ENCODE measurements at regions not wholly inside any gene's neighbourhood (a gene's known extent, or its start where the extent isn't known, plus 50 kb on each side); places are given as distances from the start of the nearest gene placed in this dataset.

- no peaks in the 10 kb centered on the region for H3K36me3 ChIP-seq
- no peak overlapping the region for H3K4me3 ChIP-seq
- intact Hi-C loops (cut with DNase I) = no loop called here
- TF ChIP-seq CTCF (IDR thresholded peaks at IDR 0.05) = no peak
- H3K27me3 ChIP-seq = no peaks in the 10 kb centered on the region
- DNase-seq (ENCODE audit: low spot score in 2 of 2) = no peak
- no peaks in the 10 kb centered on the region for H3K4me1 ChIP-seq
- H3K27ac ChIP-seq = no peak overlapping the region
- no peaks in the 10 kb centered on the region for H3K9me3 ChIP-seq
Measured at GRCh38 chr5:174259696-174260420, 214.4 kb downstream of the NSG2 start.

GRCh38 chr5:174271316-174271715 is 225.8 kb downstream of the NSG2 start:
- H3K27me3 ChIP-seq = no peaks in the 10 kb centered on the region
- no peaks in the 10 kb centered on the region for H3K4me1 ChIP-seq
- intact Hi-C loops (cut with DNase I) = no loop called here

GRCh38 chr5:174272671-174273070 is 227.2 kb downstream of the NSG2 start:
- Histone ChIP-seq H3K27me3 (no peaks in the 10 kb centered on the region), H3K4me1 (no peaks in the 10 kb centered on the region), H3K36me3 (no peaks in the 10 kb centered on the region), H3K9me3 (no peaks in the 10 kb centered on the region), H3K4me3 (no peak overlapping the region), H3K27ac (no peak overlapping the region)
- DNase-seq (ENCODE audit: low spot score in 2 of 2) = no peak
- intact Hi-C loops (cut with DNase I) = no loop called here
- TF ChIP-seq CTCF (IDR thresholded peaks at IDR 0.05) = no peak

More at GRCh38 chr5:174271316-174271715, 225.8 kb downstream of the NSG2 start:
- H3K27ac ChIP-seq = no peak overlapping the region
- no peak for TF ChIP-seq CTCF (IDR thresholded peaks at IDR 0.05)
- no peak overlapping the region for H3K4me3 ChIP-seq
- H3K9me3 ChIP-seq = no peaks in the 10 kb centered on the region
- DNase-seq (ENCODE audit: low spot score in 2 of 2) = no peak
- no peaks in the 10 kb centered on the region for H3K36me3 ChIP-seq

- no peaks in the 10 kb centered on the region for H3K27me3 ChIP-seq
- H3K36me3 ChIP-seq = no peaks in the 10 kb centered on the region
- TF ChIP-seq CTCF (IDR thresholded peaks at IDR 0.05) = no peak
- H3K4me1 ChIP-seq = no peaks in the 10 kb centered on the region
- H3K9me3 ChIP-seq = no peaks in the 10 kb centered on the region
- intact Hi-C loops (cut with DNase I) = no loop called here
- DNase-seq (ENCODE audit: low spot score in 2 of 2) = no peak
- H3K4me3 ChIP-seq = no peak overlapping the region
- no peak overlapping the region for H3K27ac ChIP-seq
Measured at GRCh38 chr5:174273325-174273724, 227.8 kb downstream of the NSG2 start.

- DNase-seq (ENCODE audit: low spot score in 2 of 2) = no peak
- Histone ChIP-seq H3K4me3 (no peak overlapping the region), H3K27ac (no peak overlapping the region), H3K9me3 (no peaks in the 10 kb centered on the region), H3K4me1 (no peaks in the 10 kb centered on the region), H3K36me3 (no peaks in the 10 kb centered on the region), H3K27me3 (no peaks in the 10 kb centered on the region)
- no peak for TF ChIP-seq CTCF (IDR thresholded peaks at IDR 0.05)
- intact Hi-C loops (cut with DNase I) = no loop called here
Measured at GRCh38 chr5:174275959-174276358, 230.5 kb downstream of the NSG2 start.
